Esophagus muscularis mucosa (tissue), 4 donors: ENCODE measurements at regions not wholly inside any gene's neighbourhood (a gene's known extent, or its start where the extent isn't known, plus 50 kb on each side); places are given as distances from the start of the nearest gene placed in this dataset.

Experiments used
- DNase-seq: peaks from one replicate; pipeline ENCODE4 v3.0.0-alpha.2; 2017; ENCODE audit errors: extremely low spot score
- H3K27ac ChIP-seq, 4 donors: fragments of 200-600 bp; sonication (generic); replicated peaks in 1 of 4; 1 replicate in 3 of 4; 2 replicates in 1 of 4; pipeline ENCODE4 v1.5.1; 2016 to 2019; ENCODE audit warnings: mild to moderate bottlenecking in 1 of 4
- H3K27me3 ChIP-seq, 4 donors: fragments of 200-600 bp; sonication (generic); one replicate each; pipeline versions ENCODE4 v1.5.1 to v1.6.0; 2016 to 2019
- H3K36me3 ChIP-seq, 4 donors: fragments of 200-600 bp; sonication (generic); one replicate each; pipeline ENCODE4 v1.5.1; 2016 to 2019
- H3K4me1 ChIP-seq, 4 donors: fragments of 200-600 bp; sonication (generic); one replicate each; pipeline ENCODE4 v1.5.1; 2016 to 2019
- H3K4me3 ChIP-seq, 4 donors: fragments of 200-600 bp; sonication (generic); 1 replicate in 2 of 4; 2 replicates in 2 of 4; pipeline ENCODE4 v1.5.1; 2016 to 2019; ENCODE audit warnings: mild to moderate bottlenecking in 4 of 4, moderate library complexity in 1 of 4
- H3K9me3 ChIP-seq, 4 donors: fragments of 200-600 bp; sonication (generic); 1 replicate in 3 of 4; 2 replicates in 1 of 4; pipeline ENCODE4 v1.5.1; 2016 to 2019
- EP300 ChIP-seq: sonication (generic); formaldehyde crosslinking; IDR thresholded peaks from one replicate; pipeline ENCODE4 v1.6.1; 2017; ENCODE audit warnings: antibody characterized with exemption
- POLR2A ChIP-seq: fragments of 450-650 bp; IDR thresholded peaks from one replicate; pipeline ENCODE4 v1.6.1; 2017; ENCODE audit warnings: antibody characterized with exemption, moderate library complexity, mild to moderate bottlenecking, low read depth
- POLR2AphosphoS5 ChIP-seq, 2 donors: sonication (generic); formaldehyde crosslinking; IDR thresholded peaks; one replicate each; pipeline ENCODE4 v1.6.1; 2017; ENCODE audit warnings: antibody characterized with exemption in 2 of 2
- WGBS: methylation state at CpG from one replicate; pipeline ENCODE4 v1.1.5; 2018; 5-methylcytosine and 5-hydroxymethylcytosine counted together
- intact Hi-C: fragments of 100-400 bp; cut with DNase I; formaldehyde crosslinking; loops from one replicate; pipeline ENCODE4 v1.15.1; 2023
- TF ChIP-seq, protein P1 (sequence below), 3 experiments: fragments of 200-600 bp in 2 of 3; fragments of 450-650 bp in 1 of 3; sonication (generic) in 2 of 3; IDR thresholded peaks; one replicate each; pipeline ENCODE4 v1.5.1; 2017 to 2019; ENCODE audit warnings: antibody characterized with exemption in 3 of 3, mild to moderate bottlenecking in 2 of 3, moderate library complexity in 1 of 3

- TF ChIP-seq, protein P1, sequence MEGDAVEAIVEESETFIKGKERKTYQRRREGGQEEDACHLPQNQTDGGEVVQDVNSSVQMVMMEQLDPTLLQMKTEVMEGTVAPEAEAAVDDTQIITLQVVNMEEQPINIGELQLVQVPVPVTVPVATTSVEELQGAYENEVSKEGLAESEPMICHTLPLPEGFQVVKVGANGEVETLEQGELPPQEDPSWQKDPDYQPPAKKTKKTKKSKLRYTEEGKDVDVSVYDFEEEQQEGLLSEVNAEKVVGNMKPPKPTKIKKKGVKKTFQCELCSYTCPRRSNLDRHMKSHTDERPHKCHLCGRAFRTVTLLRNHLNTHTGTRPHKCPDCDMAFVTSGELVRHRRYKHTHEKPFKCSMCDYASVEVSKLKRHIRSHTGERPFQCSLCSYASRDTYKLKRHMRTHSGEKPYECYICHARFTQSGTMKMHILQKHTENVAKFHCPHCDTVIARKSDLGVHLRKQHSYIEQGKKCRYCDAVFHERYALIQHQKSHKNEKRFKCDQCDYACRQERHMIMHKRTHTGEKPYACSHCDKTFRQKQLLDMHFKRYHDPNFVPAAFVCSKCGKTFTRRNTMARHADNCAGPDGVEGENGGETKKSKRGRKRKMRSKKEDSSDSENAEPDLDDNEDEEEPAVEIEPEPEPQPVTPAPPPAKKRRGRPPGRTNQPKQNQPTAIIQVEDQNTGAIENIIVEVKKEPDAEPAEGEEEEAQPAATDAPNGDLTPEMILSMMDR (IDR thresholded peaks at IDR 0.05), result no peak
- TF ChIP-seq EP300 (no peak), POLR2AphosphoS5 (IDR thresholded peaks at IDR 0.05) (no peak), POLR2A (no peak)
- 95% methylated on average over 4 of the region's 4 CpGs for WGBS
- no peak for DNase-seq
- intact Hi-C loops, result no loop called here
- no peaks in the 10 kb centered on the region for H3K9me3 ChIP-seq
- H3K36me3 ChIP-seq, result no peaks in the 10 kb centered on the region
- no peak overlapping the region for H3K4me3 ChIP-seq
- H3K27ac ChIP-seq, result no peak overlapping the region
- no peaks in the 10 kb centered on the region for H3K27me3 ChIP-seq
- no peaks in the 10 kb centered on the region for H3K4me1 ChIP-seq
These were observed 278.1 kb downstream of the SLC6A15 start for GRCh38 chr12:84634526-84634925.

- TF ChIP-seq EP300 (no peak), POLR2A (no peak), POLR2AphosphoS5 (IDR thresholded peaks at IDR 0.05) (no peak)
- TF ChIP-seq, protein P1 (IDR thresholded peaks at IDR 0.05), result no peak
- WGBS, result 88% methylated on average over 4 of the region's 4 CpGs
- Histone ChIP-seq H3K36me3 (no peaks in the 10 kb centered on the region), H3K9me3 (no peaks in the 10 kb centered on the region), H3K4me1 (no peaks in the 10 kb centered on the region), H3K27ac (no peak overlapping the region), H3K27me3 (no peaks in the 10 kb centered on the region), H3K4me3 (no peak overlapping the region)
- no peak for DNase-seq
- intact Hi-C loops, result no loop called here
These were observed 280.0 kb downstream of the SLC6A15 start for GRCh38 chr12:84632556-84632955.

DNA sequence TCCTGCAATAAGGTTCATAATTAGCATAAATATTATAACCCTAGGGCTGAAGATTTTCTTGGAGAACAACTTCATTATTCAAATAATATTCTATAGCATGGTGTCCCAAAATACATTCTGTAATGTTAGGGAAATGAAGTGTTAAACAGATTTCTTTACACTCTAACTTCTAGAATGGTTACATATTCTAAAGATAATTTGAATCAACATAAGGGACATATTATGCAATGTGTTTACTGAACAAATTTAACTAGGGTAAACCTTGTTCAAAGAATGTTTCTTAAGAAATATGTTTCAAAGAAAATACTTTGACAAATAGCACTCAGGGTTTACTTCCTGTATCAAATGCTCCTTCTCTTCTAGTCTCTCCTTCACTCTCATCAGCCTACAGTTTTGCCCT is 281.6 kb downstream of the SLC6A15 start:
- no peak overlapping the region for H3K4me3 ChIP-seq
- no peaks in the 10 kb centered on the region for H3K9me3 ChIP-seq
- no peaks in the 10 kb centered on the region for H3K4me1 ChIP-seq
- H3K36me3 ChIP-seq, result no peaks in the 10 kb centered on the region
- TF ChIP-seq EP300 (no peak), POLR2AphosphoS5 (IDR thresholded peaks at IDR 0.05) (no peak), POLR2A (no peak)
- TF ChIP-seq, protein P1 (IDR thresholded peaks at IDR 0.05), result no peak
- no peak for DNase-seq
- no peaks in the 10 kb centered on the region for H3K27me3 ChIP-seq
- intact Hi-C loops, result no loop called here
- no peak overlapping the region for H3K27ac ChIP-seq

DNA sequence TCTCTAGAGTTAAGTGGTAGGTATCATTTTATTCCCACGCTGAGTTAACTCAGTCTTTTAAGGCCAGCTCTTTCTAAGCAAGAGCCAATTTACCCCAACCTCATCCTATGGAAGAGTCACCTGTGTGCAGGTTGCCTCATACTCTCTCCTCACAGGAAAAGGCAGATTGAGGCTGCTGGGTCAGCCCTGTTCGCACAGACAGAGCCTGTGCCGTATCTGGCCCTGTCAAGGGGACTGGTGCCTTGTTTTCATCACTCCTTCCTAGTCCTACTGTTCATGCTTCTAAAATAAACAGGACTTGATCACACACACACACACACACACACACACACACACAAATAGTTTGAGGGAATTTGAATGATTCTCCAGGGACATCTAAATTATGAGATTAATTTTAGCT is 285.0 kb downstream of the SLC6A15 start:
- Histone ChIP-seq H3K27ac (no peak overlapping the region), H3K9me3 (no peaks in the 10 kb centered on the region), H3K36me3 (no peaks in the 10 kb centered on the region), H3K4me3 (no peak overlapping the region), H3K4me1 (no peaks in the 10 kb centered on the region), H3K27me3 (no peaks in the 10 kb centered on the region)
- TF ChIP-seq, protein P1 (IDR thresholded peaks at IDR 0.05), result no peak
- TF ChIP-seq POLR2AphosphoS5 (IDR thresholded peaks at IDR 0.05), result no peak
- no peak for TF ChIP-seq POLR2A
- TF ChIP-seq EP300, result no peak
- WGBS, result 69% methylated on average over 3 of the region's 3 CpGs
- intact Hi-C loops, result no loop called here
- no peak for DNase-seq

- TF ChIP-seq POLR2A (no peak), POLR2AphosphoS5 (IDR thresholded peaks at IDR 0.05) (no peak), EP300 (no peak)
- TF ChIP-seq, protein P1 (IDR thresholded peaks at IDR 0.05), result no peak
- Histone ChIP-seq H3K4me1 (no peaks in the 10 kb centered on the region), H3K9me3 (no peaks in the 10 kb centered on the region), H3K27ac (no peak overlapping the region), H3K27me3 (no peaks in the 10 kb centered on the region), H3K36me3 (no peaks in the 10 kb centered on the region), H3K4me3 (no peak overlapping the region)
- intact Hi-C loops, result no loop called here
- no peak for DNase-seq
- 87% methylated on average over 1 of the region's 1 CpG for WGBS
These were observed 288.0 kb downstream of the SLC6A15 start for GRCh38 chr12:84624601-84625000.
